A673 (cell line): ENCODE measurements at regions not wholly inside any gene's neighbourhood (a gene's known extent, or its start where the extent isn't known, plus 50 kb on each side); places are given as distances from the start of the nearest gene placed in this dataset.

Experiments
- BruUV-seq: library from RNA; stranded (reverse); fragments of 400-500 nt; replicated peaks from 2 replicates; lab custom pipeline; 2021; lab: Mats Ljungman, UMichigan
- CTCF ChIA-PET: fragments of 300-600 bp; sonication (Branson Sonifier 250); formaldehyde crosslinking; loops from one replicate; lab custom pipeline; 2022; ENCODE audit warnings: antibody characterized with exemption; lab: Charles Lee
- POLR2A ChIA-PET: fragments of 300-600 bp; sonication (Branson Sonifier 250); formaldehyde crosslinking; loops from one replicate; lab custom pipeline; 2022; ENCODE audit warnings: antibody characterized with exemption; ENCODE audit not compliant: low non-redundant PET; lab: Charles Lee
- DNase-seq: peaks from one replicate; pipeline ENCODE4 v3.0.0-alpha.2; 2015; ENCODE audit warnings: low spot score
- H3K27ac ChIP-seq: fragments of 200-600 bp; sonication (generic); 2 replicates; pipeline ENCODE4 v1.5.1; 2016; ENCODE audit warnings: mixed run types, low read depth, mild to moderate bottlenecking, mixed read lengths, antibody characterized with exemption, low read length; ENCODE audit not compliant: poor library complexity, severe bottlenecking
- H3K27me3 ChIP-seq: fragments of 200-600 bp; sonication (generic); replicated peaks from 2 replicates; pipeline ENCODE4 v1.6.1; 2017; ENCODE audit warnings: mixed run types, low read depth, mild to moderate bottlenecking, mixed read lengths, antibody characterized with exemption, low read length; ENCODE audit not compliant: insufficient read depth, poor library complexity
- H3K36me3 ChIP-seq: fragments of 200-600 bp; sonication (generic); 2 replicates; pipeline ENCODE4 v1.6.1; 2016; ENCODE audit warnings: mixed run types, mild to moderate bottlenecking, mixed read lengths, antibody characterized with exemption, low read length; ENCODE audit not compliant: insufficient read depth, poor library complexity, severe bottlenecking
- H3K4me1 ChIP-seq: fragments of 200-600 bp; sonication (generic); 2 replicates; pipeline ENCODE4 v1.6.1; 2017; ENCODE audit warnings: mixed run types, mild to moderate bottlenecking, mixed read lengths, antibody characterized with exemption, low read length; ENCODE audit not compliant: insufficient read depth, poor library complexity, severe bottlenecking
- H3K4me3 ChIP-seq: fragments of 200-600 bp; sonication (generic); 2 replicates; pipeline ENCODE4 v1.5.1; 2016; ENCODE audit warnings: low read depth, mixed run types, mild to moderate bottlenecking, mixed read lengths, low read length; ENCODE audit not compliant: poor library complexity, severe bottlenecking
- H3K9me3 ChIP-seq: fragments of 200-600 bp; sonication (generic); 2 replicates; pipeline ENCODE4 v1.6.1; 2016; ENCODE audit warnings: mixed run types, low read depth, mild to moderate bottlenecking, mixed read lengths, antibody characterized with exemption, low read length; ENCODE audit not compliant: poor library complexity, severe bottlenecking
- EZH2 ChIP-seq: fragments of 200-600 bp; sonication (generic); IDR thresholded peaks from 2 replicates; pipeline ENCODE4 v1.6.1; 2017; ENCODE audit warnings: borderline replicate concordance, low read depth, mild to moderate bottlenecking, mixed read lengths, antibody characterized with exemption, low read length; ENCODE audit not compliant: poor library complexity, severe bottlenecking
- intact Hi-C: fragments of 100-400 bp; cut with micrococcal nuclease; formaldehyde crosslinking; loops from one replicate; pipeline ENCODE4 v1.10.0; 2022; ENCODE audit not compliant: unreplicated experiment
- TF ChIP-seq, protein P1 (sequence below): fragments of 300-800, 200-600 bp; sonication (generic); conservative IDR thresholded peaks from 2 replicates; pipeline ENCODE4 v1.5.1; 2017; ENCODE audit warnings: low read depth, mild to moderate bottlenecking, antibody characterized with exemption, low read length, moderate library complexity, mixed read lengths

DNA sequence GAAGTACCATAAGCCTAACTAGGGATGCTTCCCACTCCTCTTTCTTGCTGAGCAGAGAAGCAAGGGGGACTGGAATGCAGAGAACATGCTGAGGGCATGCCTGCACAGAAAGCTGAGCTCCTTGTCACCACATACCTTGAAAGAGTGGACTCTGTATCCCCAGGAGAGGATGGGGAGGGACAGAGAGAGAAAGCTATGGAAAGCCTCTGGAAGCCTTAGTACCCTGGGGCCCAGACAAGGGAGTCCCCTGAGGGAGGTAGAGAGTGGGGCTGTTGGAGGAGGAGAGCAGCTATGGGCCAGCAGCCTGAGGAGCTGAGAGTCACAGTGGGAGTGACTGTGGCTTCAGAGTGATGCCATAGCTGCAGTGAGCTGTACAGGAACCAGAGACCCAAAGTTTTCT lies 77.9 kb downstream of the RTL9 start:
- ChIA-PET POLR2A (no interaction called here), CTCF (no interaction called here)
- H3K4me3 ChIP-seq, result no peak overlapping the region
- H3K27ac ChIP-seq, result no peak overlapping the region
- H3K36me3 ChIP-seq, result no peaks in the 10 kb centered on the region
- DNase-seq, result no peak
- intact Hi-C loops, result no loop called here
- no peaks in the 10 kb centered on the region for H3K9me3 ChIP-seq
- peaks cover 25% of the 10 kb centered on the region for H3K27me3 ChIP-seq
- peaks cover 11% of the 10 kb centered on the region for H3K4me1 ChIP-seq
- no TSS peak for BruUV-seq
- TF ChIP-seq EZH2, result no peak
- TF ChIP-seq, protein P1, sequence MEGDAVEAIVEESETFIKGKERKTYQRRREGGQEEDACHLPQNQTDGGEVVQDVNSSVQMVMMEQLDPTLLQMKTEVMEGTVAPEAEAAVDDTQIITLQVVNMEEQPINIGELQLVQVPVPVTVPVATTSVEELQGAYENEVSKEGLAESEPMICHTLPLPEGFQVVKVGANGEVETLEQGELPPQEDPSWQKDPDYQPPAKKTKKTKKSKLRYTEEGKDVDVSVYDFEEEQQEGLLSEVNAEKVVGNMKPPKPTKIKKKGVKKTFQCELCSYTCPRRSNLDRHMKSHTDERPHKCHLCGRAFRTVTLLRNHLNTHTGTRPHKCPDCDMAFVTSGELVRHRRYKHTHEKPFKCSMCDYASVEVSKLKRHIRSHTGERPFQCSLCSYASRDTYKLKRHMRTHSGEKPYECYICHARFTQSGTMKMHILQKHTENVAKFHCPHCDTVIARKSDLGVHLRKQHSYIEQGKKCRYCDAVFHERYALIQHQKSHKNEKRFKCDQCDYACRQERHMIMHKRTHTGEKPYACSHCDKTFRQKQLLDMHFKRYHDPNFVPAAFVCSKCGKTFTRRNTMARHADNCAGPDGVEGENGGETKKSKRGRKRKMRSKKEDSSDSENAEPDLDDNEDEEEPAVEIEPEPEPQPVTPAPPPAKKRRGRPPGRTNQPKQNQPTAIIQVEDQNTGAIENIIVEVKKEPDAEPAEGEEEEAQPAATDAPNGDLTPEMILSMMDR, result no peak

DNA sequence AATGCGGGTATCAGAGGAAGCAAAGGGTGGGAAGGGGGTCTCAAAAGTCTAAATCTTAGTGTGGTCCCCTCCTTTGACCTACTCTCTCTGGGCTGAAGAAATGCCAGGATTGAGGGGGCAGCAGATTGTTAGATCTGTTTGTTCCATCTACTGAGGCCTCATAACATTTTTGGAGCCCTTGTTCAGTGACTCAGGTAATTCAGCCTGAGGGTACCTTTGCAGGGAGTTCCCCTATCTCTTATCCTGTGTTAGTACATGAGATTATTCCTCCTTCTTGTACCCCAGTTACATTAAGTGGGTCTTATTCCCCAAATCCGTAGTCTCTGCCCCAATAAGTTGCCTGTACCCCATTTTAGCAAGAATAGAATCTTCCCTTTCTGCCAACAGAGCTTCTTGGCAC lies 79.0 kb downstream of the RTL9 start:
- CTCF ChIA-PET, result no interaction called here
- Histone ChIP-seq H3K36me3 (no peaks in the 10 kb centered on the region), H3K9me3 (no peaks in the 10 kb centered on the region), H3K4me1 (peaks cover 3% of the 10 kb centered on the region), H3K27ac (no peak overlapping the region), H3K4me3 (no peak overlapping the region), H3K27me3 (peaks cover 27% of the 10 kb centered on the region)
- intact Hi-C loops, result no loop called here
- no TSS peak for BruUV-seq
- POLR2A ChIA-PET, result no interaction called here
- TF ChIP-seq, protein P1, result no peak
- no peak for TF ChIP-seq EZH2
- no peak for DNase-seq

GRCh38 chrX:110440016-110440805 lies 81.6 kb downstream of the RTL9 start:
- H3K4me3 ChIP-seq, result no peak overlapping the region
- H3K27me3 ChIP-seq, result peaks cover 36% of the 10 kb centered on the region
- DNase-seq, result no peak
- ChIA-PET POLR2A (no interaction called here), CTCF (interaction anchor here (0.6 kb wide), 1 partner anchor 293 kb away, joined by 3 read pairs; no protein-coding TSS in a partner anchor)
- intact Hi-C loops, result no loop called here
- H3K4me1 ChIP-seq, result no peaks in the 10 kb centered on the region
- no peaks in the 10 kb centered on the region for H3K9me3 ChIP-seq
- no peak overlapping the region for H3K27ac ChIP-seq
- no peak for TF ChIP-seq EZH2
- TF ChIP-seq, protein P1, result no peak
- BruUV-seq, result no TSS peak
- no peaks in the 10 kb centered on the region for H3K36me3 ChIP-seq
